ENCODE measurements at regions not wholly inside any gene's neighbourhood (a gene's known extent, or its start where the extent isn't known, plus 50 kb on each side); places are given as distances from the start of the nearest gene placed in this dataset.

DNA sequence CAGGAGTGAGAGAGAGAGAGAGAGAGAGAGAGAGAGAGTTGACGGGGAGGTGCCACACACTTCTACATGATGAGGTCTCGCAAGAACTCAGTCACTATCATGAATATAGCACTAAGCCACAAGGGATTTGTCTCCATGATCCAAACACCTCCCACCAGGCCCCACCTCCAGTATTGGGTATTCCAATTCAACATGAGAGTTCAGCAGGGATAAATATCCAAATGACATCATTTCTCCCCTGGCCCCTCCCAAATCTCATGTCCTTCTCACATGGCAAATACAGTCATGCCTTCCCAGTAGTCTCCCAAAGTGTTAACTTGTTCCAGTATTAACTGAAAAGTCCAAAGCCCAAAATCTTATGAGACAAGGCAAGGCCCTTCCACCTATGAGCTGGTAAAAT lies 330.7 kb downstream of the CDH26 start:
- DNase-seq: no peak

DNA sequence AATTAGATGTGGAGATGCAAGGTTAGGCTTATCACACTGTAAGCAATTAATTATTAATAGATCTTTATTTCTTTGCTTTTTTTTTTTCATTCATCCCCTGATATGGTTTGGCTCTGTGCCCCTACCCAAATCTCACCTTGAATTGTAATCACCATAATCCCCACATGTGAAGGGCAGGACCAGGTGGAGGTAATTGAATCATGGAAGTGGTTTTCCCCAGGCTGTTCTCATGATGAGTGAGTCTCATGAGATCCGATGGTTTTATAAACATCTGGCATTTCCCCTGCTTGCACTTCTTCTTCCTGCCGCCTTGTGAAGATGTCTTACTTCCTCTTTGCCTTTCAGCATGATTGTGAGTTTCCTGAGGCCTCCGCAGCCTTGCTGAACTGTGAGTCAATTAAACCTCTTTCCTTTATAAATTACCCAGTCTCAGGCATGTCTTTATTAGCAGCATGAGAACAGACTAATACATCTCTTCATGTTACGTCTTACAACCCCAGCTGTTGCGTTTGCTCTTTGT lies 333.8 kb downstream of the CDH26 start:
- no peak for DNase-seq

GRCh38 chr20:60294632-60295031 lies 336.4 kb downstream of the CDH26 start:
- no peak for DNase-seq

DNA sequence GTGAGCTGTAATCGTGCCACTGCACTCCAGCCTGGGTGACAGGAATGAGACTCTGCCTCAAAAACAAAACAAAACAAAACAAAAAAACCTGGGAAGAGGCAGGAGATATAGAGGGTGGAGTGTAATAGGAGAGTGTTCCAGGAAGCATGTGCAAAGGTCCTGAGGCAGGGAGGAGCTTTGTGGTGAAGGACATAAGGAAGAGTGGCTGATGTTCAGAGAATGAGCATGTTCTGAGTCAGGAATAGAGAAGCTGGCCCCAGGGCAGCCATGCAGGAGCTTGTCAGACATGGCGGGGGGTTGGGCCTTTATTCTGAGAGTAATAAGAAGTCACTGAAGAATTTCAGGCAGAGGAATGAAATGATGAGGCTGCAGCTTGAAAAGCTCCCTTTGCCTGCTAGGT lies 337.0 kb downstream of the CDH26 start:
- no peak for DNase-seq

DNA sequence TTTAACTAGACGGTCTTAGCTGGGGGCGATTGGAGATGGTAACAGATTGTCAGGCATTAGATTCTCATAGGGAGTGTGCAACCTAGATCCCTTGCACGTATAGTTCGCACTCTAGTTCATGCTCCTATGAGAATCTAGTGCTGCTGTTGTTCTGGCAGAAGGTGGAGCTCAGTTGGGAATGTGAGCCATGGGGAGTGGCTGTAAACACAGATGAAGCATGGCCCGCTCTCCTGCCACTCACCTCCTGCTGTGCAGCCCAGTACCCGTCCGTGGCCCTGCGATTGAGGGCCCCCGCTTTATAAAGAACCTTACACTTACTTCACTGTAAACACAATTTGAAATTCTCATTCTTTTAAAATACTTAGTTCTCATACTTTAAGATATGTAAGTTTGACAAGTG lies 339.4 kb downstream of the CDH26 start:
- no peak for DNase-seq

DNA sequence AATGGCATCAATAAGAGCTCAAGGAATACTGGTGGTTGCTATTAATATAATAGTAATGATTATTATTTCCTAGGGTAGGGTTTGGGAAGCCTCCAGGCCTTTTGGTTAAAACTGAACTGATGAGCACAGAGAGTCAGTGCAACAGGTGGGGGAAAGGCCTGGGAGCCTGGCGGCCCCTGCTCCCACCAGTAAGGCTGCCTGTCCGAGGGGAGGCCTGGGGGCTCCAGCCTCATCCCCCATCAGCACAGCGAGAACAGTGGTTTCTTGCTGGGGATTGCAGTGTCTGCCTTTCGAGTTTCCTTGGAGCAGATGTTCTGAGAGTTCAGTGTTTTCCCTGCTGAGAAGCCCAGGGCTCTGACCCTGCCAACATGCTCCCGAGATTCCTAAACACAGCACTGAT lies 340.4 kb downstream of the CDH26 start:
- no peak for DNase-seq

GRCh38 chr20:60299951-60300350 lies 341.7 kb downstream of the CDH26 start:
- no peak for DNase-seq

DNA sequence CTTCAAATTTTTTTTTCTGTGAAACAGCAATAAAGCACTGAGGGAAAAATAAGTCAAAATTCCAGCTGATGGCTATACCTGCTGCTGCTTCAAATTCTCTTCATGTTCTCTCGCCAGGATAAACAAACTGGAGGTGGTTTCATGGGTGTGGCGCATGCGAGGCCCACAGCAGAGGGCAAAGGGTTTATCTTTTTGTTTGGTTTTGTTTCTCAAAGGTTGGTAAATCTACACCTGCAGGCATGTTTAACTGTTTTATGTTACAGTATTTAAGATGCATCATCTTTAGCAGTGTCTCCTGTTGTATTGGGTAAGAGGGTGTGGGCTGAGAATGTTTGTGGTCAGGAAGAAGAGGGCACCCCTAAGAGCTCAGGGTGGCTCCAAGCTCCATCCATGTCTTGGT lies 342.2 kb downstream of the CDH26 start:
- no peak for DNase-seq

DNA sequence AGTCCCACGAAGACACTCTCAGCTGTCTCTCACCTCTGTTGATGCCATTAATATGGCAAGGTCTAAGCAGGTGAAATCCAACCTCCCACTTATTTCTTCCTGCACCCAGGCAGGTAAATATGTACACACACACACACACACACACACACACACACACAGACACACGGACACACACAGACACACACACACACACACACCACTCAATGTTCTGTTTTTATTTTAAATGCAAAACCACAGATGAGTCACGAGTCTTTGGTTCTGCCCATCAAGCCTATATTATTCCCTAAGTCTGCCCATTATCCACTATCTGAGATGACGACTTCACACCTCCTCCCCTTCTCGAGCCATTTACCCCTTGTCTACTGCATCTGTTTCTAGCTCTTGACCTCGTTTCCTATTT lies 344.7 kb downstream of the CDH26 start:
- DNase-seq: no peak

GRCh38 chr20:60304026-60304590 lies 345.9 kb downstream of the CDH26 start:
- no peak for DNase-seq

DNA sequence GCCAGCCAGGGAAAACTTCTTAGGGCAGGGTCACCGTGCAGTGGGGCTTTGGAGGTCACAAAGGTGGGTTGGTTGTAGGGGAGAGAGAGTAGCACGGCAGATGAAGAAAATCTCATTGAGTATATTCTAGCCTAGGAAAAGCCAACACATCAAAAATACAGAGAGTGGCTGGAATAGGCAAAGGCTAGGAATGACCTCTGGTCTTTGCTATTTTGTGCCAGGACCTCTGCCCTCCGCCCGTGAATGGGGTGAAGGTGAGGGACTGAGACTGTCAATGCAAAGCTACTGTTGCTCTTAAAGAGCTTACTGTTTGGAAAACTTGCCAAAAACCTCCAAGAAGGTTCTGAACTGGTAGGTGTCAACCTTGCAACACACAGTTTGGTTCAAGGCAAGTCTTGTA lies 346.7 kb downstream of the CDH26 start:
- DNase-seq: no peak

- no peak for DNase-seq
Observed at GRCh38 chr20:60306105-60306504, 347.9 kb downstream of the CDH26 start.

DNA sequence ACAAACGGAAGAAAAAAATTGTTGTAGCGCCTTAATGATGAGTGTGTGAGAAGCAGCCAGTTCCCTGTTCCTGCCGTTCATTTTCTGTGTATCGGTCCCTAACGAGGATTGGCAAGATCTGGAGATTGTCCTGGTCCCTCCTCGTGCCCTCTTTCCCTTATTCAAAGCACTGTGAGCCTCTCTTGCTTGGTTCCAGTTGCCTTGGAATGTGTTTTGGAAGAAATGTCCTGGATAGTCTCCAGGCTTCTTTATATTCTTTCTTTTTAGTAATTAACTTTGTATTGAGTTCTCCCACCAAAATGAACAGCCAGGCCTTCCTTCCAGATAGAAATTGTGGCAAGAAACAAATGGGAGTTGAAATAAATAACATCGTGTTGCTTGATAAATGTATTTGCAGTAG lies 348.3 kb downstream of the CDH26 start:
- DNase-seq: no peak

GRCh38 chr20:60310560-60311349 lies 352.5 kb downstream of the CDH26 start:
- DNase-seq: no peak

DNA sequence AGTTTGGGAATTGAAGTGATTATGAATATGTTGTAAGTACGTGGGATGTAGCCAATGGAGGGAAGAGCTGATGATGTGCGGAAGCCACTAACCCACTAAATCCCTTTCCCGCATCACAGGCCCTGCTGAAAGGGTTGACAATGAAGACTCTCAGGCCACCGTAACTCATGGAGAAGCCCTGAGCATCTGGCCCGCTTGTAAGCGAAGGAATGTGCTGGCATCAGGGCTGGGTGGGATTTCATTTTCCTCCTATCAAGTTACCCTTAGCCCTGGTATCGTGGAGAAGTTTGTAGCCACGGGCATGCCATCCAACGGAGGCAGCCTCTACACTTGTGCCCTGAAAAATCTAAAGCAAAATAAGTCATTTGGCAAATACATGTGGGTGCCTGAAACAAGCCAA lies 355.0 kb downstream of the CDH26 start:
- no peak for DNase-seq

- no peak for DNase-seq
Observed at GRCh38 chr20:60313614-60314013, 355.4 kb downstream of the CDH26 start.

DNA sequence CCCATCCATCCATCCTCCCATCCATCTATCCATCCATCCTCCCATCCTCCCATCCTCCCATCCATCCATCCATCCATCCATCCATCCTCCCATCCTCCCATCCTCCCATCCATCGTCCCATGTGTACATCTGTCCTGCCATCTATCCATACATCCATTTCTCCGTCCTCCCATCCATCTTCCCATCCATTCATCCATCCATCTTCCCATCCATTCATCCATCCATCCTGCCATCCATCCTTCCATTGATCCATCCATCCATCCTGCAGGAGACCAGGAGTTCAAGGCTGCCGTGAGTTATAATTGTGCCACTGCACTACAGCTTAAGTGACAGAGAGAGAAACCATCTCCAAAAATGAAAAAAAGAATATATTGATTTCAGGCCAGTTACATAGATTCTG lies 356.5 kb downstream of the CDH26 start:
- no peak for DNase-seq

GRCh38 chr20:60316476-60317158 lies 358.4 kb downstream of the CDH26 start:
- no peak for DNase-seq

DNA sequence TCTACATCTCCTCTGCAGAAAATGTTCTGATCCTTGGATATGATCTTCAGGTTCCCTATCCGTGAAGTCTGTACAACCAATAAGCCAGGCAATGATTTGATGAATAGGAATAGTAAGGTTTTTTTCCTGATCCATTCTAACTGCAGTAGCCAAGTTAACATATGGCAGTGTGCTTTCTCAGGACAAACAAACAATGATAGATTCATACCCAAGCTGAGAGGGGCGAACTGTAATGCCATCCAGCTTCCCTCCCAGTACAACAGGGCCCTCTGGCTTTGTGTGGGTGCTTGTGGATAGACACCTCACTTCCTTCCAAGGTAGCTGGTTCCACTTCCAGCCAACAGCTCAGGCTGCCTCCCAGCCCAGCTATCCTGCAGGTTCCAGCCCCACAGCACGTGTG lies 359.2 kb downstream of the CDH26 start:
- DNase-seq: no peak

DNA sequence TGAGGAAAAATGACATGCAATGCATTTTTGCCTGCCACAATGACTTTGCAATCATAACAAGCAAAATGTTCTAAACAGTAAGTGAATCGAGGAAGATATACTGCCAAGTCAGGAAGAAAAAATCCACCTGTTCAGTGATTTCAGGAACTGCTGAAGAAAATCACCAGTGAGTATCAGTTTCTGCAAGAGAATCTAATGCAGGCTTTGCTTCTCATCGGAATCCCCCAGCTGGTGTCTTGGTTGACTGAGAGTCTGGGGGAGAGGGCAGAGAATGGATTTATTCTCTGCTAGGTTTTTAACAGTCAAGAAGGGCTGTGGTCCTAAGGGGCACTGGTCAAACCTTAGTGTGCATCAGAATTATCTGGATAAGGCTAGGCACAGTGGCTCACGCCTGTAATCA lies 363.4 kb downstream of the CDH26 start:
- no peak for DNase-seq

DNA sequence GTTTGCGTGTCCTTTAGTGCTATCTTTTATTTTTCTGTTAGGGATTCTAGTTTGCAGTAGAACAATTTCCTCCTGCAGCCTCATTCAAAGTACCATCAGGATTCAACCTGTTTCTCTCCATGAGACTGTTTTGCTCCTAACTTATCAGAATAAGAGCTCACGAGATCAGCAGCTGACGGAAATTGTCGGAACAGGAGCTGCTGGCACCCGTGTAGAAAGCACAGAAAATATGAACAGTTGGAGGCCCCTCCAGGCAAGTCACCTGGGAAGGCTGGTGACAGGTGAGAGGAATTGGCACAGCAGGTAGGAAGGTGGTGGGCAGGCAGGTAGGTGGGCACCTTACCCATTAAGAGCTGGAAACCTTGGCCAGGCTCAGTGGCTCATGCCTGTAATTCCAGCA lies 368.6 kb downstream of the CDH26 start:
- DNase-seq: no peak

GRCh38 chr20:60327971-60328660 lies 369.9 kb downstream of the CDH26 start:
- DNase-seq: no peak

DNA sequence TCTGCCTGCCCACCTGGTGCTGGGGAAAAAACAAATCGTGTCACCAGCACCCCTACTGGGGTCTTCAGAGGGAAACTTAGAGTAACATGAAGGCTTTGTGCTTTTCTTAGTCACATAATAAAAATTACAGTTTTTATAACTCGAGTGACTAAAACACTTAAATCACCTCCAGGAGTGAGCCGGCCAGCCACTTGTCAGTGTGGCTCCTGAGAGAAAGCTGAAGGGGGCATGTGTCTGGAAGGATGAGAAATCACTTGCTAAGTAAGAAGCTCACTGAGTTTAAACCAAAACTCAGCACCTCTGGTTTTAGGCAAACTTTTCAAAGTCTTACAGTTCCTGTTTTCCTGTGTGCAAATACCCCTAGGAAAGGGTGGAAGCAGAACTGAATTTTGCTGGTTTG lies 372.2 kb downstream of the CDH26 start:
- DNase-seq: no peak
